SU-DHL-6 (cell line): ENCODE measurements at regions not wholly inside any gene's neighbourhood (a gene's known extent, or its start where the extent isn't known, plus 50 kb on each side); places are given as distances from the start of the nearest gene placed in this dataset.

Experiments
- H2AFZ ChIP-seq: fragments of 200-600 bp; sonication (generic); 2 replicates; pipeline ENCODE4 v1.6.1; 2014; ENCODE audit warnings: low read depth, mild to moderate bottlenecking, moderate library complexity, mixed read lengths, antibody characterized with exemption, low read length; ENCODE audit not compliant: severe bottlenecking
- H3F3A ChIP-seq: fragments of 200-600 bp; shearing (Covaris generic); 2 replicates; pipeline ENCODE4 v1.6.0; 2016; ENCODE audit warnings: antibody characterized with exemption, mild to moderate bottlenecking; ENCODE audit not compliant: insufficient read depth
- H3K27ac ChIP-seq: fragments of 200-600 bp; sonication (generic); 2 replicates; pipeline ENCODE4 v1.5.1; 2016; ENCODE audit warnings: low read depth, mild to moderate bottlenecking, low read length, moderate library complexity, mixed read lengths
- H3K27me3 ChIP-seq: fragments of 200-600 bp; sonication (generic), shearing (Covaris generic); 2 replicates; pipeline ENCODE4 v1.6.0; 2014; ENCODE audit warnings: mild to moderate bottlenecking, low read length
- H3K36me3 ChIP-seq: fragments of 200-600 bp; sonication (generic); 2 replicates; pipeline ENCODE4 v1.6.1; 2014; ENCODE audit warnings: mild to moderate bottlenecking, low read length, mixed read lengths
- H3K4me2 ChIP-seq: fragments of 300-600, 200-600 bp; shearing (Covaris generic), sonication (generic); 2 replicates; pipeline ENCODE4 v1.6.0; 2014; ENCODE audit warnings: low read length, low read depth, mild to moderate bottlenecking; ENCODE audit not compliant: poor library complexity, severe bottlenecking
- H3K4me3 ChIP-seq: fragments of 200-600 bp; sonication (generic); 2 replicates; pipeline ENCODE4 v1.5.1; 2014; ENCODE audit warnings: antibody characterized with exemption, low read length, mild to moderate bottlenecking, mixed read lengths; ENCODE audit not compliant: insufficient read depth, poor library complexity, severe bottlenecking
- H3K79me2 ChIP-seq: fragments of 200-600 bp; sonication (generic); 2 replicates; pipeline ENCODE4 v1.6.1; 2014; ENCODE audit warnings: mild to moderate bottlenecking, low read length, moderate library complexity; ENCODE audit not compliant: insufficient read depth
- H3K9ac ChIP-seq: fragments of 200-600 bp; sonication (generic); 2 replicates; pipeline ENCODE4 v1.7.0; 2014; ENCODE audit warnings: mild to moderate bottlenecking, low read length
- H3K9me2 ChIP-seq: fragments of 200-600 bp; sonication (generic); replicated peaks from 2 replicates; pipeline ENCODE4 v1.6.1; 2014; ENCODE audit warnings: low read length; ENCODE audit not compliant: insufficient read depth
- H3K9me3 ChIP-seq: fragments of 200-600 bp; sonication (generic); 2 replicates; pipeline ENCODE4 v1.6.1; 2014; ENCODE audit warnings: low read length, mixed read lengths; ENCODE audit not compliant: insufficient read depth
- H4K20me1 ChIP-seq: fragments of 200-600 bp; sonication (generic); 2 replicates; pipeline ENCODE4 v1.6.1; 2014; ENCODE audit warnings: low read depth, mild to moderate bottlenecking, antibody characterized with exemption, low read length, moderate library complexity, mixed read lengths
- EZH2phosphoT487 ChIP-seq: fragments of 200-600 bp; sonication (generic), shearing (Covaris generic); conservative IDR thresholded peaks from 2 replicates; pipeline ENCODE4 v1.6.1; 2018; ENCODE audit warnings: mild to moderate bottlenecking, antibody characterized with exemption, low read length, moderate library complexity, mixed read lengths
- TF ChIP-seq, protein P1 (sequence below): fragments of 200-600 bp; sonication (generic); IDR thresholded peaks from one replicate; pipeline ENCODE4 v1.5.1; 2017; ENCODE audit warnings: antibody characterized with exemption, mild to moderate bottlenecking, low read length, moderate library complexity; ENCODE audit not compliant: insufficient read depth, poor library complexity, severe bottlenecking

- Histone ChIP-seq H2AFZ (no peak overlapping the region), H3K36me3 (no peaks in the 10 kb centered on the region), H3K9me3 (no peaks in the 10 kb centered on the region), H3K27ac (no peak overlapping the region), H3F3A (no peaks in the 10 kb centered on the region), H3K9ac (no peak overlapping the region), H3K27me3 (no peaks in the 10 kb centered on the region; the same call in 1 of the 2 replicates), H3K9me2 (no peaks in the 10 kb centered on the region), H4K20me1 (no peaks in the 10 kb centered on the region), H3K4me2 (no peak overlapping the region), H3K4me3 (no peak overlapping the region), H3K79me2 (no peaks in the 10 kb centered on the region)
- TF ChIP-seq, protein P1, sequence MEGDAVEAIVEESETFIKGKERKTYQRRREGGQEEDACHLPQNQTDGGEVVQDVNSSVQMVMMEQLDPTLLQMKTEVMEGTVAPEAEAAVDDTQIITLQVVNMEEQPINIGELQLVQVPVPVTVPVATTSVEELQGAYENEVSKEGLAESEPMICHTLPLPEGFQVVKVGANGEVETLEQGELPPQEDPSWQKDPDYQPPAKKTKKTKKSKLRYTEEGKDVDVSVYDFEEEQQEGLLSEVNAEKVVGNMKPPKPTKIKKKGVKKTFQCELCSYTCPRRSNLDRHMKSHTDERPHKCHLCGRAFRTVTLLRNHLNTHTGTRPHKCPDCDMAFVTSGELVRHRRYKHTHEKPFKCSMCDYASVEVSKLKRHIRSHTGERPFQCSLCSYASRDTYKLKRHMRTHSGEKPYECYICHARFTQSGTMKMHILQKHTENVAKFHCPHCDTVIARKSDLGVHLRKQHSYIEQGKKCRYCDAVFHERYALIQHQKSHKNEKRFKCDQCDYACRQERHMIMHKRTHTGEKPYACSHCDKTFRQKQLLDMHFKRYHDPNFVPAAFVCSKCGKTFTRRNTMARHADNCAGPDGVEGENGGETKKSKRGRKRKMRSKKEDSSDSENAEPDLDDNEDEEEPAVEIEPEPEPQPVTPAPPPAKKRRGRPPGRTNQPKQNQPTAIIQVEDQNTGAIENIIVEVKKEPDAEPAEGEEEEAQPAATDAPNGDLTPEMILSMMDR, result no peak
- no peak for TF ChIP-seq EZH2phosphoT487
These were observed 143.5 kb downstream of the QDPR start for GRCh38 chr4:17368408-17368807.

DNA sequence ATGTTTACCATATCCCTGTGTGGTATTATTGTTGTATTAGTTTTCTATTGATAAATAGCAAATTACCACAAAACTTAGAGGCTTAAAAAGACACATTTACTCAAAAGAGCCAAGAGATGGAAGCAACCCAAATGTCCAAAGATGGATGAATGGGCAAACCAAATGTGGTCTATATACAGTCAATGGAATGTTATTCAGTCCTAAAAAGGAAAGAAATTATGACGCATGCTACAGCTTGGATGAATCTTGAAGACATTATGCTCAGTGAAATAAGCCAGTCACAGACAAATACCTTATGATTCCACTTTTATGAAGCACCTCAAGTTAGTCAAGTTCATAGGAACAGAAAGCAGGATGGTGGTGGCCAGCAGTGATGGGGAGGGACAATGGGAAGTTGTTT, 144.7 kb downstream of the QDPR start:
- Histone ChIP-seq H3K27me3 (no peaks in the 10 kb centered on the region; the same call in 1 of the 2 replicates), H3K9me3 (no peaks in the 10 kb centered on the region), H3K79me2 (no peaks in the 10 kb centered on the region), H3K9ac (no peak overlapping the region), H3K4me3 (no peak overlapping the region), H3K36me3 (no peaks in the 10 kb centered on the region), H3K27ac (no peak overlapping the region), H3K4me2 (no peak overlapping the region), H3K9me2 (no peaks in the 10 kb centered on the region), H3F3A (no peaks in the 10 kb centered on the region), H2AFZ (no peak overlapping the region), H4K20me1 (no peaks in the 10 kb centered on the region)
- TF ChIP-seq, protein P1, result no peak
- TF ChIP-seq EZH2phosphoT487, result no peak

GRCh38 chr4:17366496-17366895, 145.4 kb downstream of the QDPR start:
- H3K9me3 ChIP-seq, result no peaks in the 10 kb centered on the region
- no peaks in the 10 kb centered on the region; the same call in 1 of the 2 replicates for H3K27me3 ChIP-seq
- no peak overlapping the region for H3K9ac ChIP-seq
- no peaks in the 10 kb centered on the region for H3K36me3 ChIP-seq
- no peak overlapping the region for H2AFZ ChIP-seq
- H3F3A ChIP-seq, result no peaks in the 10 kb centered on the region
- H3K4me3 ChIP-seq, result no peak overlapping the region
- H3K9me2 ChIP-seq, result no peaks in the 10 kb centered on the region
- TF ChIP-seq, protein P1, result no peak
- no peak for TF ChIP-seq EZH2phosphoT487
- H3K79me2 ChIP-seq, result no peaks in the 10 kb centered on the region
- H4K20me1 ChIP-seq, result no peaks in the 10 kb centered on the region
- H3K4me2 ChIP-seq, result no peak overlapping the region
- no peak overlapping the region for H3K27ac ChIP-seq

GRCh38 chr4:17362430-17362829, 149.5 kb downstream of the QDPR start:
- H3K9ac ChIP-seq, result no peak overlapping the region
- H3K4me2 ChIP-seq, result no peak overlapping the region
- no peak overlapping the region for H3K27ac ChIP-seq
- no peaks in the 10 kb centered on the region for H3K79me2 ChIP-seq
- H3K36me3 ChIP-seq, result no peaks in the 10 kb centered on the region
- H3K27me3 ChIP-seq, result no peaks in the 10 kb centered on the region; the same call in 1 of the 2 replicates
- no peaks in the 10 kb centered on the region for H3K9me3 ChIP-seq
- TF ChIP-seq EZH2phosphoT487, result no peak
- TF ChIP-seq, protein P1, result no peak
- no peaks in the 10 kb centered on the region for H3K9me2 ChIP-seq
- no peak overlapping the region for H3K4me3 ChIP-seq
- no peaks in the 10 kb centered on the region for H4K20me1 ChIP-seq
- no peaks in the 10 kb centered on the region for H3F3A ChIP-seq
- no peak overlapping the region for H2AFZ ChIP-seq
